ENCODE measurements at regions not wholly inside any gene's neighbourhood (a gene's known extent, or its start where the extent isn't known, plus 50 kb on each side); places are given as distances from the start of the nearest gene placed in this dataset.
"Not testable (repeated sequence)": the region's sequence is repeated elsewhere in the genome, so short reads cannot be mapped to it uniquely, and the experiment has no call there.

DNA sequence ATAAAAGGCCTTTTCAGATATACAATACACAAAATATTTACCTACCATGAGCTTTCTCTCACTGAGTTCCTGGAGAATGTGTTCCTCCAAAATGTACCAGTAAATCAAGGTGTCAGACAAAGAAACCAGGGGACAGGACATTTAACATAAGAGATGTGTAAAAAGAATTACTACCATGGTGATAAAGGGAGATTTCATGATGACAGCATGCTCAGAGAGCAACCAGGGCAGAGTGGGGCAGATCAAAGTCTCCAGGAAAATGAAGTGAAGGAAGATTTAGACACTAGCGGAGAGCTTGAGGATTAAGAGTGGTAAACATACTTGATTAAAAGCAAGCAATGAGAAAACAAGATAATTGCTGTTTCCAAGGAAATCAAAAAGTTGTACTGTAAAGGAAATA is 85.0 kb downstream of the FOXD4L6 start:
- not testable (repeated sequence) for H3K27ac ChIP-seq; H3K4me2 ChIP-seq (ENCODE audit: low read length); H2AFZ ChIP-seq; H3K4me3 ChIP-seq (ENCODE audit: low read depth, low read length); H3K9me3 ChIP-seq (ENCODE audit: control insufficient read depth, low read length); H3K36me3 ChIP-seq (ENCODE audit: control insufficient read depth, insufficient read depth, low read length); H3K27me3 ChIP-seq (ENCODE audit: control insufficient read depth, insufficient read depth, low read length); H3K4me1 ChIP-seq; H3K9ac ChIP-seq; H3K79me2 ChIP-seq

DNA sequence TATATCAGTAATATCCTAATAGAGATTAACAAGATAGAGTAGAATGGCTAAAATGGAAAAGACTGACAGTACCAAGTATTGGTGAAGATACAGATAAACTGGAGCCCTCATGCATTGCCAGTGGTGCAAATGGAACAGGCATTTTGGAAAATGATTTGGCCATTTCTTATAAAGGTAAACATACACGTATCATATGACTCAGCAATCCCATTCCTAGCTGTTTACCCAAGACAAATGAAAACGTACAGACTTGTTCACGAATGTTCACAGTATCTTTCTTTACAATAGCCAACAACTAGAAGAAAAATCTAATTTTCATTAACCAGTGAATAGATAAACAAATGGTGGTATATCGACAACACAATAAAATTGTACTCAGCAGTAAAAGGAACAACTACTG is 86.4 kb downstream of the FOXD4L6 start:
- H3K9me3 ChIP-seq (ENCODE audit: control insufficient read depth, low read length); H3K4me2 ChIP-seq (ENCODE audit: low read length); H3K36me3 ChIP-seq (ENCODE audit: control insufficient read depth, insufficient read depth, low read length); H2AFZ ChIP-seq; H3K27me3 ChIP-seq (ENCODE audit: control insufficient read depth, insufficient read depth, low read length); H3K4me1 ChIP-seq; H3K79me2 ChIP-seq; H3K4me3 ChIP-seq (ENCODE audit: low read depth, low read length); H3K9ac ChIP-seq; H3K27ac ChIP-seq: not testable (repeated sequence)

DNA sequence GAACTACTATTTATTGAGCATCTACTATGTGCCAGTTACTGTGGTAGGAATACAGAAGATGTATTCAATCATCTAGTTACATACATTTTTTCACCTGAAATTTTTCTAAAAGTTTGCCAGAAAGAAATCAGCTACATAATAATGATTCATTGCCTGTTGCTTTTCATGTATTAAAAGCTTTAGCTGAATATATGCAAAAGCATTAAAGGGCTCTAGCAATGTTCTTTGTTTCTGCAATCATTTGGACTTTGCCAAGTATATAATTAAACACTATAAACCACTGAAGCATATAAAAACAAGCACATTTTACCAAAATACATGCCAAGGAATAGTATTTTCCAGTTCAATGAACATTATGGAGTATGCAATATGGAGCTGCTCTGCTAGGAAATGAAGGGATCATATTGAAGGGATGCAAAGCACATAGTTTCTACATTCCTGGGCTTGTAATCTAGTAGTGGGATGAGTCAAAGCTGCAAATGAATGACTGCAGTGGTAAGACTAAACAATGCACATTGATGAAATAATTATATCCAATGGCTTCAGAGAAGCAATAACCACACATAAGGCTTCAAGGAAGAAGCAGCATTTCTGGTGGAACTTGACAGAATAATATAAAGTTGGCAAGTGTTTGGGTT is 87.7 kb downstream of the FOXD4L6 start:
- H3K9me3 ChIP-seq (ENCODE audit: control insufficient read depth, low read length); H2AFZ ChIP-seq; H3K27ac ChIP-seq; H3K27me3 ChIP-seq (ENCODE audit: control insufficient read depth, insufficient read depth, low read length); H3K79me2 ChIP-seq; H3K9ac ChIP-seq; H3K4me2 ChIP-seq (ENCODE audit: low read length); H3K4me3 ChIP-seq (ENCODE audit: low read depth, low read length); H3K36me3 ChIP-seq (ENCODE audit: control insufficient read depth, insufficient read depth, low read length); H3K4me1 ChIP-seq: not testable (repeated sequence)

GRCh38 chr9:41035276-41035675 is 93.2 kb downstream of the FOXD4L6 start:
- H3K27ac ChIP-seq; H3K4me1 ChIP-seq; H3K36me3 ChIP-seq (ENCODE audit: control insufficient read depth, insufficient read depth, low read length); H2AFZ ChIP-seq; H3K9me3 ChIP-seq (ENCODE audit: control insufficient read depth, low read length); H3K79me2 ChIP-seq; H3K4me2 ChIP-seq (ENCODE audit: low read length); H3K27me3 ChIP-seq (ENCODE audit: control insufficient read depth, insufficient read depth, low read length); H3K4me3 ChIP-seq (ENCODE audit: low read depth, low read length); H3K9ac ChIP-seq: not testable (repeated sequence)

- H3K4me3 ChIP-seq (ENCODE audit: low read depth, low read length); H3K79me2 ChIP-seq; H3K9ac ChIP-seq; H3K27me3 ChIP-seq (ENCODE audit: control insufficient read depth, insufficient read depth, low read length); H2AFZ ChIP-seq; H3K36me3 ChIP-seq (ENCODE audit: control insufficient read depth, insufficient read depth, low read length); H3K27ac ChIP-seq; H3K4me1 ChIP-seq; H3K4me2 ChIP-seq (ENCODE audit: low read length); H3K9me3 ChIP-seq (ENCODE audit: control insufficient read depth, low read length): not testable (repeated sequence)
Measured at GRCh38 chr9:41034699-41035197, 93.7 kb downstream of the FOXD4L6 start.

DNA sequence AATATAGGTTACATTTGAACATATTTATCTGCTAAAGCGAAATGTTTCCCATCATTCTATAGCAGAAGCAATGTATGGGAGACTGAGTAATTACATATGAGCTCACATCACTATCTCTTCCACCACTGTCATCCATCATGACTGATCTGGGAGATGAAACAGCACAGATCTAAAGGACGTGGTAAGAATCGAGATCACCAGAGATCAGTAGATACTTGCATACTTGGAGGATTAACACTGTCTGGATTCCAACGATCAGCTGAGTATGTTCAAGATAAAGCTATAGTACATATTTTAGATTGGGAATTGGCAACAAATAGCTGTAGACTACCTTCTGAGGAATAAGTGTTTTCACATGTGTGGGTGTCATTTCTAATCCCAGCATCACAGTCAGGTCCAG is 94.6 kb downstream of the FOXD4L6 start:
- H3K79me2 ChIP-seq; H3K9ac ChIP-seq; H2AFZ ChIP-seq; H3K27me3 ChIP-seq (ENCODE audit: control insufficient read depth, insufficient read depth, low read length); H3K4me1 ChIP-seq; H3K36me3 ChIP-seq (ENCODE audit: control insufficient read depth, insufficient read depth, low read length); H3K4me2 ChIP-seq (ENCODE audit: low read length); H3K9me3 ChIP-seq (ENCODE audit: control insufficient read depth, low read length); H3K4me3 ChIP-seq (ENCODE audit: low read depth, low read length); H3K27ac ChIP-seq: not testable (repeated sequence)

DNA sequence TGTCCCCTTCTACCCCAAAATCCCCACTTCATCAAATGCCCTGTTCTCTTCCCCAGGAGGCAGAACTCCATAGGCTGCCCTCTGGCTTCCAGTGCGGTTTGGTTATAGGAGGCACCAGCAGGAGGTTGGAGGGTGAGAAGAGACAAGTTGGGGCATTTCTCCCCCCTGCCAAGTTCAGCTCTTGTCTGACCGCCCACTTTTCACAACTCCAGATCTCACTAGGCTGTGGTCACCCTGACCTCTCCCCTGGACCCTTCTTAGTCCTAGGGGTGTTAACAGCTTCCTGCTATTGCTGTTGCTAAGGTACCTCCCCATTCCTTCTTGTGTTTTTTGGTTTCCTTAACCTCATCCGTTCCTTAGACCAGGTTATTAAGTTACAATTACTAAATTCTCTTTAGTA is 95.1 kb downstream of the FOXD4L6 start:
- not testable (repeated sequence) for H3K4me2 ChIP-seq (ENCODE audit: low read length); H3K27ac ChIP-seq; H2AFZ ChIP-seq; H3K4me3 ChIP-seq (ENCODE audit: low read depth, low read length); H3K9ac ChIP-seq; H3K36me3 ChIP-seq (ENCODE audit: control insufficient read depth, insufficient read depth, low read length); H3K9me3 ChIP-seq (ENCODE audit: control insufficient read depth, low read length); H3K4me1 ChIP-seq; H3K27me3 ChIP-seq (ENCODE audit: control insufficient read depth, insufficient read depth, low read length); H3K79me2 ChIP-seq

DNA sequence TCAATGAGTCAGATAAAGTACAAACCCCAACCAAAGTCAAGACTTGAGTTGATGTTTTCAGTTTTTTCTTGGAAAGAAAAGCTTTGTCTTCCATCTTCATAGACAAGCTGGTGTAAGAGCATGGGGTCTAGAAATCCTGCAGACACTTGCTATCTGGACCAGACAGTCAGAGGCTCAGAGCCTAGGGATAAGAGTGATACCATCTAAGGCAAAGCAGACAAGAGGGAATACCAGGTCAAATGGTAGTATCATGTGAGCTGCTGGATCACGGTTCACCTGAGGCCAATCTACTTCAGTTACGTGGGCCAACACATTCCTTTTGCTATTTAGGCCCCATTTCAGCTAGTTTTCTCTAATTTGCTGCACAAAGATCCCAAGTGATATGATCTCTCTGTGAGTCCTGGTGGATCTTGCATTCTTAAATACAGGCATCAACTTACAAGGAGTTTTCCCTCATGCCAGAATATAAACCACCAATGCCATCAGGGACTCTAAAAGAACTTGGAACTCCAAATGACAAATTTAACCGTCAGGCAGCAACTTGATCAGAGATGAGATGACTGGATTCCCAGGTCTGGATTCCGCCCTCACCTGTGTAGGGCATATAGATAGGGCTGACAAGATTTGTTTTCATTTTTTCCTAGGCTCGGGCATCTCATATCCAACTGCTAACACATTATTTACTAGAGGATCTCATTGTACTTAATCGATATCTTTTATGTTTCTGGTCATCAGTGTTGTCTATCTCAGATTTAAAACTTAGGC is 101.4 kb downstream of the FOXD4L6 start:
- H3K27ac ChIP-seq; H2AFZ ChIP-seq; H3K9ac ChIP-seq; H3K4me2 ChIP-seq (ENCODE audit: low read length); H3K4me1 ChIP-seq; H3K4me3 ChIP-seq (ENCODE audit: low read depth, low read length); H3K79me2 ChIP-seq; H3K27me3 ChIP-seq (ENCODE audit: control insufficient read depth, insufficient read depth, low read length); H3K36me3 ChIP-seq (ENCODE audit: control insufficient read depth, insufficient read depth, low read length); H3K9me3 ChIP-seq (ENCODE audit: control insufficient read depth, low read length): not testable (repeated sequence)

DNA sequence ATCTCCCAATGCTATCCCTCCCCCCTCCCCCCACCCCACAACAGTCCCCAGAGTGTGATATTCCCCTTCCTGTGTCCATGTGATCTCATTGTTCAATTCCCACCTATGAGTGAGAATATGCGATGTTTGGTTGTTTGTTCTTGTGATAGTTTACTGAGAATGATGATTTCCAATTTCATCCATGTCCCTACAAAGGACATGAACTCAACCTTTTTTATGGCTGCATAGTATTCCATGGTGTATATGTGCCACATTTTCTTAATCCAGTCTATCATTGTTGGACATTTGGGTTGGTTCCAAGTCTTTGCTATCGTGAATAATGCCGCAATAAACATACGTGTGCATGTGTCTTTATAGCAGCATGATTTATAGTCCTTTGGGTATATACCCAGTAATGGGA is 106.1 kb downstream of the FOXD4L6 start:
- H3K36me3 ChIP-seq (ENCODE audit: control insufficient read depth, insufficient read depth, low read length); H3K9me3 ChIP-seq (ENCODE audit: control insufficient read depth, low read length); H2AFZ ChIP-seq; H3K9ac ChIP-seq; H3K79me2 ChIP-seq; H3K4me2 ChIP-seq (ENCODE audit: low read length); H3K27ac ChIP-seq; H3K27me3 ChIP-seq (ENCODE audit: control insufficient read depth, insufficient read depth, low read length); H3K4me1 ChIP-seq; H3K4me3 ChIP-seq (ENCODE audit: low read depth, low read length): not testable (repeated sequence)

- not testable (repeated sequence) for H3K27ac ChIP-seq; H3K4me3 ChIP-seq (ENCODE audit: low read depth, low read length); H3K4me1 ChIP-seq; H2AFZ ChIP-seq; H3K9ac ChIP-seq; H3K27me3 ChIP-seq (ENCODE audit: control insufficient read depth, insufficient read depth, low read length); H3K79me2 ChIP-seq; H3K4me2 ChIP-seq (ENCODE audit: low read length); H3K9me3 ChIP-seq (ENCODE audit: control insufficient read depth, low read length); H3K36me3 ChIP-seq (ENCODE audit: control insufficient read depth, insufficient read depth, low read length)
Measured at GRCh38 chr9:41019858-41020562, 108.5 kb downstream of the FOXD4L6 start.

DNA sequence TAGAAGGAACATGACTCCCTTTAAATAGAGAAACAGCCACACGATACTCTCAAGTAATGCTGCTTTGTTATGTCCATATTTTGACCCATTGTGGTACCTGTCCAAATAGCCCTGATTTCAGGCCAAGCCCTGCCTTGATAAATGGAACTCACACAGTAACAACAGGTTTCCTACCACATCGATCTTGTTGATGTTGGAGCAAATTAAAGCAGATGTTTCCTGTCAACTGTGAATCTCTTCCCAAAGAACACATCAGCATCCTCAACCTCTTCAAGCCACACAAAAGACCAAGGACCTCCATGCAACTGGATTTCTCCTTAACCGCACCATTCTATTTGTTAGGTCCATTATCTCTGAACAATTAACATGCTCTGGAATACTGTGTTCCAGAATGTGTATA is 109.5 kb downstream of the FOXD4L6 start:
- not testable (repeated sequence) for H3K9ac ChIP-seq; H3K4me3 ChIP-seq (ENCODE audit: low read depth, low read length); H3K79me2 ChIP-seq; H2AFZ ChIP-seq; H3K4me2 ChIP-seq (ENCODE audit: low read length); H3K4me1 ChIP-seq; H3K36me3 ChIP-seq (ENCODE audit: control insufficient read depth, insufficient read depth, low read length); H3K27ac ChIP-seq; H3K9me3 ChIP-seq (ENCODE audit: control insufficient read depth, low read length); H3K27me3 ChIP-seq (ENCODE audit: control insufficient read depth, insufficient read depth, low read length)
